HepG2 (cell line): ENCODE measurements at regions not wholly inside any gene's neighbourhood (a gene's known extent, or its start where the extent isn't known, plus 50 kb on each side); places are given as distances from the start of the nearest gene placed in this dataset.

Experiments used
- NFAT5 ChIP-seq: sonication (generic); formaldehyde crosslinking; IDR thresholded peaks from 2 replicates; pipeline ENCODE4 v1.4.0; 2020; ENCODE audit warnings: missing genetic modification reagents
- PREB ChIP-seq: sonication (generic); formaldehyde crosslinking; IDR thresholded peaks from 2 replicates; pipeline ENCODE4 v1.4.0; 2020; ENCODE audit warnings: missing genetic modification reagents
- ZNF546 ChIP-seq: sonication (generic); formaldehyde crosslinking; conservative IDR thresholded peaks from 2 replicates; pipeline ENCODE4 v1.8.1; 2023; ENCODE audit warnings: mild to moderate bottlenecking, missing genetic modification reagents
- ZNF547 ChIP-seq: sonication (generic); formaldehyde crosslinking; IDR thresholded peaks from 2 replicates; pipeline ENCODE4 v1.5.1; 2020; ENCODE audit warnings: mild to moderate bottlenecking, missing genetic modification reagents
- ZNF580 ChIP-seq: IDR thresholded peaks from 2 replicates; pipeline ENCODE4 v1.6.1; 2016; ENCODE audit warnings: low read depth, borderline replicate concordance
- ZNF629 ChIP-seq: sonication (generic); formaldehyde crosslinking; conservative IDR thresholded peaks from 2 replicates; pipeline ENCODE4 v1.5.0; 2020; ENCODE audit warnings: missing genetic modification reagents
- ZSCAN30 ChIP-seq: sonication (generic); formaldehyde crosslinking; IDR thresholded peaks from 2 replicates; pipeline ENCODE4 v1.5.0; 2020; ENCODE audit warnings: mild to moderate bottlenecking, missing genetic modification reagents
- TF ChIP-seq, protein P1 (sequence below): sonication (generic); formaldehyde crosslinking; IDR thresholded peaks from 2 replicates; pipeline ENCODE4 v1.5.0; 2020; ENCODE audit warnings: mild to moderate bottlenecking, missing genetic modification reagents
- TF ChIP-seq, protein P2 (sequence below), 2 experiments: sonication (generic) in 1 of 2; formaldehyde crosslinking in 1 of 2; IDR thresholded peaks; 2 replicates each; pipeline versions ENCODE4 v1.4.0 to v1.6.1; 2016 to 2020; ENCODE audit warnings: borderline replicate concordance in 1 of 2, low read depth in 1 of 2, mild to moderate bottlenecking in 1 of 2, missing genetic modification reagents in 1 of 2
- TF ChIP-seq, protein P3 (sequence below): sonication (generic); formaldehyde crosslinking; IDR thresholded peaks from 2 replicates; pipeline ENCODE4 v1.8.1; 2023; ENCODE audit warnings: mild to moderate bottlenecking, missing genetic modification reagents

DNA sequence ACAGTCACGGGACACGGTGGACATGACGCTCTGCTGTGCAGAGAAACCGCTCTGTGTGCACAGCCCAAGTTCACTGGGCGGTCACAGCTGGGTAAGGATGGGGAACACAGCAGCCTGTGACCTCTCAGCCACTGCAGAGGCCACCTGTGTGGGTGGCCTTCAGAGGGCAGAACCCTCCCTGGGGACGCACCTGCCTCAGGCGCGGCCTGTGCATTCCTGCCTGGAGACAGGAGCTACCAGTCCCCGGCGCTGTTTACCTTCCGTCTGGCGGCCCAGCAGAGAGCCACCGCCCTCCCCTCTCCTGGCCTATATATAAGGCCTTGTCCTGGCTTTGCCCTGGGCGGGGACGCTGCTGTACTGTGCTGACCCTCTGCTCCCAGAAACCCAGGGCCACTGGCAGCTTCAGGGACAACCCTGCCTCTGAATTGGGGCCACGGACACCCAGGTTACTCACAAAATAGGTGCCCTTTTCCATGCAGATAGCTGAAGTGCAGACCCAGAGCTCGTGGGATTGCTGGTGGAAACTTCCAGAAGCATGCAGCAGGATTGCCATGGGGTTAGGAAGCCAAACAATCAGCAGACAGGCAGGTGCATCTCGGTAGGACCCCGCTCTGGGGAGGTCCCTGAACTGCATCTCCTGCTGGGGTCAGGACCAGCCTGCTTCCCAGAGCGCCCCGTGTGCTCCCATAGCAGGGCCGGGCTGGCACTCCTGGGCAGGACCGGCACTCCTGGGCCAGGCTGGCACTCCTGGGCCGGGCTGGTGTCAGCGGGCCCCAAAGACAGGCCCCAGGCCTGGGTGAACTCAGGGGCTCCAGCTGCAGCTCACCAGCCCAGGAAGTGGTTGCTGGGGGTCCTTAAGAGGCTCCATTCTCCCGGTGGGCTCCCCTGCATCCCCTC, 83.6 kb downstream of the SIK1 start (continued):
- TF ChIP-seq, protein P1, sequence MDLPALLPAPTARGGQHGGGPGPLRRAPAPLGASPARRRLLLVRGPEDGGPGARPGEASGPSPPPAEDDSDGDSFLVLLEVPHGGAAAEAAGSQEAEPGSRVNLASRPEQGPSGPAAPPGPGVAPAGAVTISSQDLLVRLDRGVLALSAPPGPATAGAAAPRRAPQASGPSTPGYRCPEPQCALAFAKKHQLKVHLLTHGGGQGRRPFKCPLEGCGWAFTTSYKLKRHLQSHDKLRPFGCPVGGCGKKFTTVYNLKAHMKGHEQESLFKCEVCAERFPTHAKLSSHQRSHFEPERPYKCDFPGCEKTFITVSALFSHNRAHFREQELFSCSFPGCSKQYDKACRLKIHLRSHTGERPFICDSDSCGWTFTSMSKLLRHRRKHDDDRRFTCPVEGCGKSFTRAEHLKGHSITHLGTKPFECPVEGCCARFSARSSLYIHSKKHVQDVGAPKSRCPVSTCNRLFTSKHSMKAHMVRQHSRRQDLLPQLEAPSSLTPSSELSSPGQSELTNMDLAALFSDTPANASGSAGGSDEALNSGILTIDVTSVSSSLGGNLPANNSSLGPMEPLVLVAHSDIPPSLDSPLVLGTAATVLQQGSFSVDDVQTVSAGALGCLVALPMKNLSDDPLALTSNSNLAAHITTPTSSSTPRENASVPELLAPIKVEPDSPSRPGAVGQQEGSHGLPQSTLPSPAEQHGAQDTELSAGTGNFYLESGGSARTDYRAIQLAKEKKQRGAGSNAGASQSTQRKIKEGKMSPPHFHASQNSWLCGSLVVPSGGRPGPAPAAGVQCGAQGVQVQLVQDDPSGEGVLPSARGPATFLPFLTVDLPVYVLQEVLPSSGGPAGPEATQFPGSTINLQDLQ (CRISPR knock-in tag), result no peak; the same call in 1 of the 2 replicates
- TF ChIP-seq ZNF629, result no peak; the same call in 1 of the 2 replicates
- TF ChIP-seq NFAT5, result 0 out of 2 replicates have a peak, but pooled peaks have one; percentile 34
- no peak for TF ChIP-seq ZNF546 (CRISPR knock-in tag)
- no peak for TF ChIP-seq ZNF547 (CRISPR knock-in tag)
- TF ChIP-seq, protein P2, sequence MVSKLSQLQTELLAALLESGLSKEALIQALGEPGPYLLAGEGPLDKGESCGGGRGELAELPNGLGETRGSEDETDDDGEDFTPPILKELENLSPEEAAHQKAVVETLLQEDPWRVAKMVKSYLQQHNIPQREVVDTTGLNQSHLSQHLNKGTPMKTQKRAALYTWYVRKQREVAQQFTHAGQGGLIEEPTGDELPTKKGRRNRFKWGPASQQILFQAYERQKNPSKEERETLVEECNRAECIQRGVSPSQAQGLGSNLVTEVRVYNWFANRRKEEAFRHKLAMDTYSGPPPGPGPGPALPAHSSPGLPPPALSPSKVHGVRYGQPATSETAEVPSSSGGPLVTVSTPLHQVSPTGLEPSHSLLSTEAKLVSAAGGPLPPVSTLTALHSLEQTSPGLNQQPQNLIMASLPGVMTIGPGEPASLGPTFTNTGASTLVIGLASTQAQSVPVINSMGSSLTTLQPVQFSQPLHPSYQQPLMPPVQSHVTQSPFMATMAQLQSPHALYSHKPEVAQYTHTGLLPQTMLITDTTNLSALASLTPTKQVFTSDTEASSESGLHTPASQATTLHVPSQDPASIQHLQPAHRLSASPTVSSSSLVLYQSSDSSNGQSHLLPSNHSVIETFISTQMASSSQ (IDR thresholded peaks at IDR 0.05; ENCODE audit: low read depth), result no peak
- TF ChIP-seq, protein P2 (CRISPR knock-in tag; IDR thresholded peaks at IDR 0.05; ENCODE audit: borderline replicate concordance), result 0 out of 2 replicates have a peak, but pooled peaks have one; percentile 72
- TF ChIP-seq, protein P3, sequence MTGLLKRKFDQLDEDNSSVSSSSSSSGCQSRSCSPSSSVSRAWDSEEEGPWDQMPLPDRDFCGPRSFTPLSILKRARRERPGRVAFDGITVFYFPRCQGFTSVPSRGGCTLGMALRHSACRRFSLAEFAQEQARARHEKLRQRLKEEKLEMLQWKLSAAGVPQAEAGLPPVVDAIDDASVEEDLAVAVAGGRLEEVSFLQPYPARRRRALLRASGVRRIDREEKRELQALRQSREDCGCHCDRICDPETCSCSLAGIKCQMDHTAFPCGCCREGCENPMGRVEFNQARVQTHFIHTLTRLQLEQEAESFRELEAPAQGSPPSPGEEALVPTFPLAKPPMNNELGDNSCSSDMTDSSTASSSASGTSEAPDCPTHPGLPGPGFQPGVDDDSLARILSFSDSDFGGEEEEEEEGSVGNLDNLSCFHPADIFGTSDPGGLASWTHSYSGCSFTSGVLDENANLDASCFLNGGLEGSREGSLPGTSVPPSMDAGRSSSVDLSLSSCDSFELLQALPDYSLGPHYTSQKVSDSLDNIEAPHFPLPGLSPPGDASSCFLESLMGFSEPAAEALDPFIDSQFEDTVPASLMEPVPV (CRISPR knock-in tag), result no peak
- TF ChIP-seq PREB (CRISPR knock-in tag), result no peak
- TF ChIP-seq ZNF580 (CRISPR knock-in tag), result 0 out of 2 replicates have a peak, but pooled peaks have one; percentile 24
- no peak for TF ChIP-seq ZSCAN30 (CRISPR knock-in tag)
